Left lung (tissue), 4 donors: ENCODE measurements at regions not wholly inside any gene's neighbourhood (a gene's known extent, or its start where the extent isn't known, plus 50 kb on each side); places are given as distances from the start of the nearest gene placed in this dataset.

Experiments used
- ATAC-seq: fragments of 200-7000 bp; cut with Tn5 transposase; one replicate; pipeline ENCODE4 v1.9.1; 2020; ENCODE audit warnings: moderate library complexity
- DNase-seq, 4 donors: peaks; one replicate each; pipeline ENCODE4 v3.0.0-alpha.2; 2013 to 2020
- H3K27ac ChIP-seq, 2 donors: fragments of 200-600 bp; sonication (generic) in 1 of 2; one replicate each; pipeline versions ENCODE4 v1.5.0 to v1.8.0; 2020 to 2021
- H3K27me3 ChIP-seq, 2 donors: fragments of 200-600 bp; sonication (generic) in 1 of 2; one replicate each; pipeline versions ENCODE4 v1.5.0 to v1.8.0; 2020 to 2021
- H3K36me3 ChIP-seq, 2 donors: fragments of 200-600 bp; sonication (generic) in 1 of 2; one replicate each; pipeline versions ENCODE4 v1.5.0 to v1.8.0; 2020 to 2021
- H3K4me1 ChIP-seq, 2 donors: fragments of 200-600 bp; one replicate each; pipeline ENCODE4 v1.8.0; 2021
- H3K4me3 ChIP-seq, 2 donors: fragments of 200-600 bp; sonication (generic) in 1 of 2; one replicate each; pipeline versions ENCODE4 v1.5.0 to v1.8.0; 2020 to 2021; ENCODE audit warnings: mild to moderate bottlenecking in 1 of 2
- H3K9me3 ChIP-seq, 2 donors: fragments of 200-600 bp; sonication (generic) in 1 of 2; one replicate each; pipeline versions ENCODE4 v1.5.0 to v1.8.0; 2020 to 2021
- CTCF ChIP-seq, 2 donors: fragments of 200-600 bp; sonication (generic) in 1 of 2; IDR thresholded peaks; one replicate each; pipeline versions ENCODE4 v1.5.0 to v1.8.0; 2021; ENCODE audit warnings: antibody characterized with exemption in 2 of 2
- intact Hi-C, 2 donors: fragments of 100-400 bp; cut with DNase I; formaldehyde crosslinking; loops; one replicate each; pipeline versions ENCODE4 v1.11.2 to v1.14.2; 2022
- donor health status: DM: no; HTN: yes; CAD: no.
- donor health status: DM: no; HTN: no; CAD: no.

GRCh38 chr5:4518903-4519672, 621.0 kb upstream of the ADAMTS16 start:
- Histone ChIP-seq H3K36me3 (no peaks in the 10 kb centered on the region), H3K4me1 (no peaks in the 10 kb centered on the region), H3K27me3 (no peaks in the 10 kb centered on the region), H3K27ac (no peak overlapping the region), H3K9me3 (no peaks in the 10 kb centered on the region), H3K4me3 (no peak overlapping the region)
- intact Hi-C loops, result no loop called here
- DNase-seq (no peak), ATAC-seq (no peak)
- TF ChIP-seq CTCF (IDR thresholded peaks at IDR 0.05), result no peak

- Histone ChIP-seq H3K4me1 (no peaks in the 10 kb centered on the region), H3K27ac (no peak overlapping the region), H3K9me3 (no peaks in the 10 kb centered on the region), H3K4me3 (no peak overlapping the region), H3K27me3 (no peaks in the 10 kb centered on the region), H3K36me3 (no peaks in the 10 kb centered on the region)
- intact Hi-C loops, result no loop called here
- no peak for TF ChIP-seq CTCF (IDR thresholded peaks at IDR 0.05)
- DNase-seq (no peak), ATAC-seq (no peak)
Measured at GRCh38 chr5:4520559-4520958, 619.6 kb upstream of the ADAMTS16 start.

GRCh38 chr5:4523038-4523437, 617.1 kb upstream of the ADAMTS16 start:
- ATAC-seq (no peak), DNase-seq (no peak)
- Histone ChIP-seq H3K27me3 (no peaks in the 10 kb centered on the region), H3K27ac (no peak overlapping the region), H3K9me3 (no peaks in the 10 kb centered on the region), H3K36me3 (no peaks in the 10 kb centered on the region), H3K4me1 (no peaks in the 10 kb centered on the region), H3K4me3 (no peak overlapping the region)
- TF ChIP-seq CTCF (IDR thresholded peaks at IDR 0.05), result no peak
- intact Hi-C loops, result no loop called here

- no peak overlapping the region for H3K4me3 ChIP-seq
- no peaks in the 10 kb centered on the region for H3K9me3 ChIP-seq
- DNase-seq (no peak), ATAC-seq (no peak)
- H3K27me3 ChIP-seq, result no peaks in the 10 kb centered on the region
- no peak for TF ChIP-seq CTCF (IDR thresholded peaks at IDR 0.05)
- no peak overlapping the region for H3K27ac ChIP-seq
- H3K4me1 ChIP-seq, result no peaks in the 10 kb centered on the region
- H3K36me3 ChIP-seq, result no peaks in the 10 kb centered on the region
- intact Hi-C loops, result no loop called here
Measured at GRCh38 chr5:4531756-4532704, 608.1 kb upstream of the ADAMTS16 start.

- intact Hi-C loops, result no loop called here
- TF ChIP-seq CTCF (IDR thresholded peaks at IDR 0.05), result no peak
- DNase-seq (no peak), ATAC-seq (no peak)
- Histone ChIP-seq H3K4me3 (no peak overlapping the region), H3K36me3 (no peaks in the 10 kb centered on the region), H3K27ac (no peak overlapping the region), H3K27me3 (no peaks in the 10 kb centered on the region), H3K4me1 (no peaks in the 10 kb centered on the region), H3K9me3 (no peaks in the 10 kb centered on the region)
Measured at GRCh38 chr5:4532705-4533080, 607.4 kb upstream of the ADAMTS16 start.
